ENCODE measurements at regions not wholly inside any gene's neighbourhood (a gene's known extent, or its start where the extent isn't known, plus 50 kb on each side); places are given as distances from the start of the nearest gene placed in this dataset.

- Histone ChIP-seq H3K4me1 (ENCODE audit: control insufficient read depth in 5 of 5, insufficient read depth in 5 of 5, low read length in 5 of 5) (peaks cover 0 to 6% (median 0%) of the 10 kb centered on the region in 5 donors), H3K27ac (ENCODE audit: low read depth in 1 of 2, low read length in 1 of 2) (no peak overlapping the region), H3K36me3 (ENCODE audit: control insufficient read depth in 4 of 4, insufficient read depth in 4 of 4, low read length in 4 of 4) (no peaks in the 10 kb centered on the region), H3K27me3 (ENCODE audit: control insufficient read depth in 3 of 3, insufficient read depth in 3 of 3, low read length in 2 of 3) (peaks cover 0 to 9% (median 0%) of the 10 kb centered on the region in 3 donors), H3K9ac (ENCODE audit: insufficient read depth in 1 of 2, low read length in 2 of 2) (no peak overlapping the region), H3K9me3 (ENCODE audit: control insufficient read depth in 4 of 4, insufficient read depth in 3 of 4, low read length in 3 of 4) (peaks cover 0 to 2% (median 0%) of the 10 kb centered on the region in 4 donors), H3K4me3 (no peak overlapping the region)
- ATAC-seq (ENCODE audit: insufficient read depth, low FRiP score) (no peak), DNase-seq (peak in 2 of 3 donors; percentile 13 to 29)
- TF ChIP-seq, protein P1, sequence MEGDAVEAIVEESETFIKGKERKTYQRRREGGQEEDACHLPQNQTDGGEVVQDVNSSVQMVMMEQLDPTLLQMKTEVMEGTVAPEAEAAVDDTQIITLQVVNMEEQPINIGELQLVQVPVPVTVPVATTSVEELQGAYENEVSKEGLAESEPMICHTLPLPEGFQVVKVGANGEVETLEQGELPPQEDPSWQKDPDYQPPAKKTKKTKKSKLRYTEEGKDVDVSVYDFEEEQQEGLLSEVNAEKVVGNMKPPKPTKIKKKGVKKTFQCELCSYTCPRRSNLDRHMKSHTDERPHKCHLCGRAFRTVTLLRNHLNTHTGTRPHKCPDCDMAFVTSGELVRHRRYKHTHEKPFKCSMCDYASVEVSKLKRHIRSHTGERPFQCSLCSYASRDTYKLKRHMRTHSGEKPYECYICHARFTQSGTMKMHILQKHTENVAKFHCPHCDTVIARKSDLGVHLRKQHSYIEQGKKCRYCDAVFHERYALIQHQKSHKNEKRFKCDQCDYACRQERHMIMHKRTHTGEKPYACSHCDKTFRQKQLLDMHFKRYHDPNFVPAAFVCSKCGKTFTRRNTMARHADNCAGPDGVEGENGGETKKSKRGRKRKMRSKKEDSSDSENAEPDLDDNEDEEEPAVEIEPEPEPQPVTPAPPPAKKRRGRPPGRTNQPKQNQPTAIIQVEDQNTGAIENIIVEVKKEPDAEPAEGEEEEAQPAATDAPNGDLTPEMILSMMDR (IDR thresholded peaks at IDR 0.05; ENCODE audit: control extremely low read depth, extremely low read depth): no peak
- 65 to 74% methylated on average over 15 of the region's 15 CpGs for WGBS, 2 donors
Measured at GRCh38 chr6:170114956-170115855, 175.7 kb downstream of the DLL1 start.

- peaks cover 0 to 9% (median 0%) of the 10 kb centered on the region in 3 donors for H3K27me3 ChIP-seq (ENCODE audit: control insufficient read depth in 3 of 3, insufficient read depth in 3 of 3, low read length in 2 of 3)
- ATAC-seq (ENCODE audit: insufficient read depth, low FRiP score) (no peak), DNase-seq (no peak)
- H3K4me1 ChIP-seq (ENCODE audit: control insufficient read depth in 5 of 5, insufficient read depth in 5 of 5, low read length in 5 of 5): peaks cover 0 to 6% (median 0%) of the 10 kb centered on the region in 5 donors
- H3K27ac ChIP-seq (ENCODE audit: low read depth in 1 of 2, low read length in 1 of 2): no peak overlapping the region
- no peaks in the 10 kb centered on the region for H3K9me3 ChIP-seq (ENCODE audit: control insufficient read depth in 4 of 4, insufficient read depth in 3 of 4, low read length in 3 of 4)
- TF ChIP-seq, protein P1 (IDR thresholded peaks at IDR 0.05; ENCODE audit: control extremely low read depth, extremely low read depth): no peak
- no peaks in the 10 kb centered on the region for H3K36me3 ChIP-seq (ENCODE audit: control insufficient read depth in 4 of 4, insufficient read depth in 4 of 4, low read length in 4 of 4)
- 89 to 92% methylated on average over 9 of the region's 9 CpGs for WGBS, 2 donors
- H3K4me3 ChIP-seq: no peak overlapping the region
- H3K9ac ChIP-seq (ENCODE audit: insufficient read depth in 1 of 2, low read length in 2 of 2): no peak overlapping the region
Measured at GRCh38 chr6:170114187-170114945, 176.5 kb downstream of the DLL1 start.

DNA sequence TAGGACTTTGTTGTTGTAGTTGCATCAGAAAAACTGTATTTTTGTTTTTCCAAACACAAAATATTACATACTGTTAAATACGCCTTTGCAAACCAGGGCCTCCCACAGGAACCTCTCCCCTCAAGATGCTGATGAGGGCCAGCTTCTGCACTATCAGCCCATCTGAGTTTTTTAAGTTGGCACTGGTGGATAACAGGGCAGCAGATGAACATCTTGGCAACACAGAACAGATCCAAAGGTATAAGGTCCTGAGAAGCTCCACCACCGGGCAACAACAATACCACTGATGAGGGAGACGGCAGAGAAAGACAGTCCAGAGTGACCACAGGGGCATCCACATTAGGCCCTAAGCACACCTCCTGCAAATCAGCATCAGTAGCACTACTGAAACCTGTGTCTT, 177.7 kb downstream of the DLL1 start:
- no peak for DNase-seq
- H3K27me3 ChIP-seq (ENCODE audit: control insufficient read depth in 3 of 3, insufficient read depth in 3 of 3, low read length in 2 of 3): peaks cover 0 to 9% (median 0%) of the 10 kb centered on the region in 3 donors
- no peak for ATAC-seq (ENCODE audit: insufficient read depth, low FRiP score)
- TF ChIP-seq, protein P1 (IDR thresholded peaks at IDR 0.05; ENCODE audit: control extremely low read depth, extremely low read depth): no peak
- no peaks in the 10 kb centered on the region for H3K36me3 ChIP-seq (ENCODE audit: control insufficient read depth in 4 of 4, insufficient read depth in 4 of 4, low read length in 4 of 4)
- H3K9me3 ChIP-seq (ENCODE audit: control insufficient read depth in 4 of 4, insufficient read depth in 3 of 4, low read length in 3 of 4): no peaks in the 10 kb centered on the region
- H3K4me1 ChIP-seq (ENCODE audit: control insufficient read depth in 5 of 5, insufficient read depth in 5 of 5, low read length in 5 of 5): peaks cover 0 to 6% (median 0%) of the 10 kb centered on the region in 5 donors
- H3K27ac ChIP-seq (ENCODE audit: low read depth in 1 of 2, low read length in 1 of 2): no peak overlapping the region
- 92 to 97% methylated on average over 3 of the region's 3 CpGs for WGBS, 2 donors
- no peak overlapping the region for H3K4me3 ChIP-seq
- no peak overlapping the region for H3K9ac ChIP-seq (ENCODE audit: insufficient read depth in 1 of 2, low read length in 2 of 2)

All from lung (tissue), 11 donors.